GM12875 (cell line): ENCODE measurements at regions not wholly inside any gene's neighbourhood (a gene's known extent, or its start where the extent isn't known, plus 50 kb on each side); places are given as distances from the start of the nearest gene placed in this dataset.

Source experiments
- H3K4me3 ChIP-seq: one replicate; pipeline ENCODE4 v1.5.1; 2011; ENCODE audit warnings: low read depth, low read length, control low read depth
- CTCF ChIP-seq: IDR thresholded peaks from 2 replicates; pipeline ENCODE4 v1.5.1; 2011; ENCODE audit warnings: low read depth, mild to moderate bottlenecking, control low read depth, inconsistent platforms, low read length, moderate library complexity, borderline replicate concordance; ENCODE audit not compliant: insufficient read depth

- TF ChIP-seq CTCF, result peak; percentile 54
- H3K4me3 ChIP-seq, result peak overlapping the region; percentile 19
These were observed 259.5 kb upstream of the E2F7 start for GRCh38 chr12:77324763-77325468.

GRCh38 chr12:77324416-77324762 lies 259.0 kb upstream of the E2F7 start:
- H3K4me3 ChIP-seq, result peak overlapping the region; percentile 19
- TF ChIP-seq CTCF, result no peak

- no peak for TF ChIP-seq CTCF
- no peak overlapping the region for H3K4me3 ChIP-seq
These were observed 258.5 kb upstream of the E2F7 start for GRCh38 chr12:77323788-77324415.

- TF ChIP-seq CTCF, result no peak
- H3K4me3 ChIP-seq, result no peak overlapping the region
These were observed 253.8 kb upstream of the E2F7 start for GRCh38 chr12:77319166-77319565.

GRCh38 chr12:77315407-77315806 lies 250.0 kb upstream of the E2F7 start:
- no peak overlapping the region for H3K4me3 ChIP-seq
- no peak for TF ChIP-seq CTCF

GRCh38 chr12:77314378-77315052 lies 249.1 kb upstream of the E2F7 start:
- no peak overlapping the region for H3K4me3 ChIP-seq
- no peak for TF ChIP-seq CTCF
